Panc1 (cell line): ENCODE measurements at regions not wholly inside any gene's neighbourhood (a gene's known extent, or its start where the extent isn't known, plus 50 kb on each side); places are given as distances from the start of the nearest gene placed in this dataset.

ENCODE experiments used
- ATAC-seq: fragments of 200-7000 bp; cut with Tn5 transposase; 2 replicates; pipeline ENCODE4 v1.9.1; 2020; ENCODE audit warnings: mild to moderate bottlenecking, moderate library complexity
- BruUV-seq: library from RNA; stranded (reverse); fragments of 400-500 nt; replicated peaks from 2 replicates; lab custom pipeline; 2021; lab: Mats Ljungman, UMichigan
- CTCF ChIA-PET: fragments of 300-600 bp; sonication (Branson Sonifier 250); formaldehyde crosslinking; loops from one replicate; lab custom pipeline; 2022; ENCODE audit warnings: antibody characterized with exemption; lab: Charles Lee
- POLR2A ChIA-PET: fragments of 300-600 bp; sonication (Branson Sonifier 250); formaldehyde crosslinking; loops from one replicate; lab custom pipeline; 2022; ENCODE audit warnings: antibody characterized with exemption; lab: Charles Lee
- DNase-seq: peaks from one replicate; pipeline ENCODE4 v3.0.0-alpha.2; 2010; ENCODE audit warnings: low read depth, low spot score
- H3K27ac ChIP-seq: 2 replicates; pipeline ENCODE4 v1.5.1; 2011; ENCODE audit warnings: mild to moderate bottlenecking, low read length, inconsistent platforms
- H3K27me3 ChIP-seq: fragments of 200-500 bp; sonication (Bioruptor generic); 2 replicates; pipeline ENCODE4 v1.6.0; 2014; ENCODE audit warnings: low read length, inconsistent platforms; ENCODE audit not compliant: control insufficient read depth, insufficient read depth
- H3K36me3 ChIP-seq: fragments of 200-500 bp; sonication (Bioruptor generic); 2 replicates; pipeline ENCODE4 v1.5.1; 2014; ENCODE audit warnings: inconsistent platforms, mild to moderate bottlenecking, low read length, moderate library complexity; ENCODE audit not compliant: control insufficient read depth, insufficient read depth
- H3K4me1 ChIP-seq: 2 replicates; pipeline ENCODE4 v1.5.1; 2011; ENCODE audit warnings: inconsistent platforms, mild to moderate bottlenecking, low read length, moderate library complexity; ENCODE audit not compliant: control insufficient read depth, insufficient read depth
- H3K4me3 ChIP-seq, 2 experiments: 2 replicates each; pipeline ENCODE4 v1.5.1; 2011 to 2012; ENCODE audit warnings: low read depth in 2 of 2, low read length in 2 of 2, mild to moderate bottlenecking in 2 of 2, inconsistent platforms in 1 of 2, moderate library complexity in 1 of 2
- H3K9me3 ChIP-seq: fragments of 200-500 bp; sonication (Bioruptor generic); 2 replicates; pipeline ENCODE4 v1.5.1; 2014; ENCODE audit warnings: low read depth, mild to moderate bottlenecking, inconsistent platforms, low read length, moderate library complexity; ENCODE audit not compliant: control insufficient read depth, insufficient read depth
- POLR2AphosphoS5 ChIP-seq: IDR thresholded peaks from 2 replicates; pipeline ENCODE4 v1.6.1; 2012; ENCODE audit warnings: mild to moderate bottlenecking, low read depth, low read length, moderate library complexity
- REST ChIP-seq, 2 experiments: IDR thresholded peaks; 2 replicates each; pipeline ENCODE4 v1.6.1; 2011 to 2012; ENCODE audit warnings: low read depth in 2 of 2, control low read depth in 1 of 2, low read length in 1 of 2, mild to moderate bottlenecking in 1 of 2, moderate library complexity in 1 of 2; ENCODE audit not compliant: insufficient read depth in 1 of 2
- SIN3A ChIP-seq: IDR thresholded peaks from 2 replicates; pipeline ENCODE4 v1.6.1; 2012; ENCODE audit warnings: low read depth, mild to moderate bottlenecking, low read length, moderate library complexity, borderline replicate concordance; ENCODE audit not compliant: insufficient read depth
- TCF7L2 ChIP-seq: IDR thresholded peaks from 2 replicates; pipeline ENCODE4 v1.6.1; 2011; ENCODE audit warnings: mild to moderate bottlenecking, low read depth, low read length, inconsistent platforms
- in situ Hi-C: cut with HindIII; loops from 2 replicates; pipeline ENCODE4 v1.10.0; 2016; ENCODE audit warnings: low sequenced_read_pairs, low pct_unique_long_range_greater_than_20kb
- intact Hi-C: fragments of 100-400 bp; cut with micrococcal nuclease; formaldehyde crosslinking; loops from one replicate; pipeline ENCODE4 v1.10.0; 2022; ENCODE audit not compliant: unreplicated experiment
- TF ChIP-seq, protein P1 (sequence below): fragments of 450-650 bp; IDR thresholded peaks from 2 replicates; pipeline ENCODE4 v1.5.1; 2017; ENCODE audit warnings: mild to moderate bottlenecking

GRCh38 chr13:80705371-80706163, 364.6 kb upstream of the SPRY2 start:
- ATAC-seq (no peak), DNase-seq (no peak)
- TF ChIP-seq, protein P1, sequence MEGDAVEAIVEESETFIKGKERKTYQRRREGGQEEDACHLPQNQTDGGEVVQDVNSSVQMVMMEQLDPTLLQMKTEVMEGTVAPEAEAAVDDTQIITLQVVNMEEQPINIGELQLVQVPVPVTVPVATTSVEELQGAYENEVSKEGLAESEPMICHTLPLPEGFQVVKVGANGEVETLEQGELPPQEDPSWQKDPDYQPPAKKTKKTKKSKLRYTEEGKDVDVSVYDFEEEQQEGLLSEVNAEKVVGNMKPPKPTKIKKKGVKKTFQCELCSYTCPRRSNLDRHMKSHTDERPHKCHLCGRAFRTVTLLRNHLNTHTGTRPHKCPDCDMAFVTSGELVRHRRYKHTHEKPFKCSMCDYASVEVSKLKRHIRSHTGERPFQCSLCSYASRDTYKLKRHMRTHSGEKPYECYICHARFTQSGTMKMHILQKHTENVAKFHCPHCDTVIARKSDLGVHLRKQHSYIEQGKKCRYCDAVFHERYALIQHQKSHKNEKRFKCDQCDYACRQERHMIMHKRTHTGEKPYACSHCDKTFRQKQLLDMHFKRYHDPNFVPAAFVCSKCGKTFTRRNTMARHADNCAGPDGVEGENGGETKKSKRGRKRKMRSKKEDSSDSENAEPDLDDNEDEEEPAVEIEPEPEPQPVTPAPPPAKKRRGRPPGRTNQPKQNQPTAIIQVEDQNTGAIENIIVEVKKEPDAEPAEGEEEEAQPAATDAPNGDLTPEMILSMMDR: no peak
- no peak for TF ChIP-seq TCF7L2
- TF ChIP-seq REST (IDR thresholded peaks at IDR 0.05; ENCODE audit: insufficient read depth in 1 of 2, low read depth in 2 of 2, low read length in 1 of 2): no peak
- no peak for TF ChIP-seq POLR2AphosphoS5
- no peak for TF ChIP-seq SIN3A
- Histone ChIP-seq H3K4me3 (no peak overlapping the region), H3K9me3 (no peaks in the 10 kb centered on the region), H3K36me3 (no peaks in the 10 kb centered on the region), H3K27ac (no peak overlapping the region), H3K27me3 (no peaks in the 10 kb centered on the region), H3K4me1 (no peaks in the 10 kb centered on the region)
- in situ Hi-C loops: no loop called here
- CTCF ChIA-PET: no interaction called here
- POLR2A ChIA-PET: no interaction called here
- intact Hi-C loops: no loop called here
- no TSS peak for BruUV-seq

DNA sequence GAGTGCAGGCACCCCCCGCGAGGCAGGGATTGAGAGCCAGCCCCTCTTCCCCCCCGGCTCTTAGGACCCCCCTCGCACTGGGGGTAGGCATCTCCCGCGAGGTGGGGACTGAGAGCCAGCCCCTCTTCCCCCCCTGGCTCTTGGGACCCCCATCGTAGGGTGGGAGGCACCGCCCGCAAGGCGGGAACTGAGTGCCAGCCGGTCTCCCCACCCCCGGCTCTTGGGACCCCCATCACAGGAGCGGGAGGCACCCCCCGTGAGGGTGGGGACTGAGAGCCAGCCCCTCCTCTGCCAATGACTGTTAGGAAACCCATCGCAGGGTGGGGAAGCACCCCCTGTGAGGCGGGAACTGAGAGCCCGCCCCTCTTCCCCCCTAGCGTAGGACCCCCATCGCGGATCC, 363.4 kb upstream of the SPRY2 start:
- in situ Hi-C loops: no loop called here
- no TSS peak for BruUV-seq
- TF ChIP-seq, protein P1: no peak
- TF ChIP-seq REST (IDR thresholded peaks at IDR 0.05; ENCODE audit: insufficient read depth in 1 of 2, low read depth in 2 of 2, low read length in 1 of 2) (no peak), POLR2AphosphoS5 (no peak), SIN3A (no peak), TCF7L2 (no peak)
- ATAC-seq: no peak
- ChIA-PET POLR2A (no interaction called here), CTCF (no interaction called here)
- Histone ChIP-seq H3K9me3 (no peaks in the 10 kb centered on the region), H3K27me3 (no peaks in the 10 kb centered on the region), H3K4me3 (no peak overlapping the region), H3K4me1 (no peaks in the 10 kb centered on the region), H3K27ac (no peak overlapping the region), H3K36me3 (no peaks in the 10 kb centered on the region)
- no peak for DNase-seq
- intact Hi-C loops: no loop called here
